CD4-positive, alpha-beta T cell treated with Interleukin-6 for 4 hours (primary cell): ENCODE measurements at regions not wholly inside any gene's neighbourhood (a gene's known extent, or its start where the extent isn't known, plus 50 kb on each side); places are given as distances from the start of the nearest gene placed in this dataset.
"Not testable (repeated sequence)": the region's sequence is repeated elsewhere in the genome, so short reads cannot be mapped to it uniquely, and the experiment has no call there.

Experiments used
- DNase-seq: peaks from one replicate; pipeline ENCODE4 v3.0.0-alpha.2; 2020; ENCODE audit warnings: mixed read lengths

DNA sequence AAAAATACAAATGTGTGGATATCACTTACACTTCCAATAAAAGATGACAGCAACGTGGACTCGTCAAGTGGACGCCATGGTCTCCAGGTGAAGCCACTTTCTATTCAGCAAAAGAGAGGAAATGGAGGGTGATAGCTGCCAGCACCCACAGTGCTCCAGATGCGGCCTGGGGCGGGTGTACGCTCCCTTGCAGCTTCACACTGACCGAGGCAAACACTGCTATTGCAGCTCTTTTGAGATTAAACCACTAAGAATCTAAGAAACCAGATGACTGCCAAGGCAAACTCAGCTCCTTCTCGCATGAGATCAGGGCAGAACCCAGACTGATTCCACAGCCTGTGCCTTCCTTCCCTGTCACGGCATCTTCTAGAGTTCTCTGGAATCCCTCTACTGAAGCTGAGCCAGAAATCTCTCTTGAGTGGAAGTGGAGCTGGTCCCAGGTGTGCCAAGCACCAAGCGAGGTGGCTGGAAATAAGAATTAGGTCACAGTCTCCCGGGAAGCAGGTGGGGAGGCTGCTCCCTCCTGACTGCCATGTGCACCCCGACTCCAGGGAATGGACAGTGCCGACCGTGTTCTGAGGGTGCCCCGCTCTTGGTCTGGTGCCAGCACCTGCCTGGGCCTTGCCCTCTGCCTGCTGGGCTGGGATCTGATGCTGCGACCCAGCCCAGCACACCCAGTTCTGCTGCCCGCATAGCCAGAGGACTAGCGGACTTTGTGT lies 90.1 kb upstream of the AFDN start:
- no peak for DNase-seq

DNA sequence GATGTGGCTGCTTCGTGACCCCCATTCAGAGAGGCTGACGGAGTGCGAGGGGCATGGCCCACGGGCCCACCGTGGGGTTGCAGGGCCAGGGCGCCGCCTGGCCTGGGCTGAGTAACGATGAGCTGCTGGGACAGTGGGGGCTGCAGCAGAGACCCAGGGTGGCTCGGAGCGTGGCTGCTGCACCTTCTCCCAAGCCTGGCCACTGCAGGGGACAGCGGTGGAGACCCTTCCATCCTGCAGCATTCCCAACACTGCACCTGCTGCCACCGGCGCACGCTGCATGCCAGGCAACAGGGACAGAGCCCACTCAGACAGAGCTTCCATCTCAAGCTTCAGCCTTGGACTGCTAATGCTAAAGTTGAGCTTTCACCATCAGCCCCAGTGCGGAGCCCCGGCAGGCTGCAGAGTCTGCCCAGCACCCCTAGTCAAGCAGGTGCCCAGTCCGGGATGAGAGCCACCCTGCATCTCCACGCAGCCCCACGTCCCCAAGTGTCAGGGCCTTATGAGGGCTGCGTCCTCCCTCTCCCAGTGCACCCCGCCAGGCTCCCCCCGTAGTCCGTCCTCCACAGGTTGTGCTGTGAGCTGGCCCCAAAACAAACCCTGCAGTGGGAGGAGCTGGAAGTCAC lies 89.4 kb upstream of the AFDN start:
- no peak for DNase-seq

DNA sequence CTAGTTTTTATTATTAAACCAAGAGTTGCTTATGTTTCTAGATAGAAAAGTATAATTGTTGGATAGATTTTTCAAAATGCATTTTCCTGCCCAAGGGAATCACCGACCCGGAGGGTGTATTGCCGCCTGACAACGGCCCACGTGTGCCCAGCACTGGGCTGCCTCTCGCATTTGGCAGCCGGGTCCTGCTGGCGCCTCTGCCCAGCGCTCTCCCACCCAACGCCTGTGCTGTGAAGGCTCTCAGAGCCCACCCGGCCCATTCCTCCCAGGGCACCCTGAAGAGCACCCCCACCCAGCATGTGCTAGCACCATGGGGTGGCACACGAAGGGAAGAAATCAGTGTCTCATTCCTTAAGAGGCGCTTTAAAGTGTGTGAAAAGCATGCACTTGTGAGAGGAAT lies 88.3 kb upstream of the AFDN start:
- no peak for DNase-seq

DNA sequence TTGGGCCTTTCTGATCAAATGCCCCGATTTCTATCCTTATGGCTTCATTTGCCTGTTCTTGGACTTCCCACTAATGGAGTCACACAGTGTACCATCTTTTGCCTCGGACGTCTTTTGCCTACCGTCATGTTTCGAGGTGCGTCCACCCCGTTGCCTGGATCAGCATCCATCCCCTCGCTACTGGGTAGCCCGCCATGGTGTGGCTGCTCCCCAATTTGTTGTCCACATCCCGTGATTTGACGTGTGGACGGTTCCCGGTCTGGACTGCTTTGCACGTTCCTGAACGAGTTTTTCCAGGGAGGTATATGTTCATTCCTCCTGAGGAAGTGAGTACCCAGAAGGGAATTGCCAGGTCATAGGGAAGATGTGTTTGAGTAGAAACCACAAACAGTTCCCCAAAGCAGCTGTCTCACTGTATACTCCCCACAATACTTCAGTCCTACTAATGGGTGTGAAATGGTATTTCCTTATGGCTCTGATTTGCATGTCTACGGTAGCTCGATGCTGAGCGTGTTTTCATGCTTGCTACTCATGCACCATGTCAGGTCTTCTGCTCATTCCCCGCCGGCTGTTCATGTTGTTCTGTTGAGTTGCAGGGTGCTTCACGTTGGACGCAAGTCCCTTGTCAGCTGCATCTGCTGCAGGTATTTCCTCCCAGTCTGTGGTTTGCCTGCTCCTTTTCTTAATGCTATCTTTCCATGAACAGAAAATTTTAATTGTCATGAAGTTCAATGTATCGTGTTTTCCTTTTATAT lies 86.8 kb upstream of the AFDN start:
- no peak for DNase-seq

DNA sequence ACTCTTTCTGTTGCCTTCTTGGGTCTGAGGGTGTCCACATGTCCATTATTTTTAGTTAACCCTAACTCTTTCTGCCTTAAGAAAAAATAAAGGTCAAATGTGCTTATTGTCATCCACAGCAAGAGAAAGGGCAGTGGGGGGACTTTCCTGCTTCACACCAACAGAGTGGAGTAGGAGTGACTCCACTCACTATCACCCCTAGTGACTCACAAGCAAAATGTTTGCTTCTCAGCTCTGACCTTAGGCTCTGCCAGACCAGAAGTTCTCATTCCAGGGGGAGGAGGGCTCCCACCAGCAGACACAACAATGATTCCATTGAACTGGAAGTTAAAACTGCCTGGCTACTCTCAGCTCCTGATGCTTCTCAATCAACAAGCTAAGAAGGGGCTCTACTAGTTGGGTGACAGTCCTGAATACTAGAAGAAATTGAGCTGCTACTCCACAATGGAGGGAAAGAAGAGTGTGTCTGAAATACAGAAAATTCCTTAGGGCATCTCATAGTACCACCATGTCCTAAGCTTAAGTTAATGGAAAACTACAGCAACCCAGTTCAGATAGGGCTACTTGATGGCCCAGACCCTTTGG lies 83.9 kb upstream of the AFDN start:
- no peak for DNase-seq

DNA sequence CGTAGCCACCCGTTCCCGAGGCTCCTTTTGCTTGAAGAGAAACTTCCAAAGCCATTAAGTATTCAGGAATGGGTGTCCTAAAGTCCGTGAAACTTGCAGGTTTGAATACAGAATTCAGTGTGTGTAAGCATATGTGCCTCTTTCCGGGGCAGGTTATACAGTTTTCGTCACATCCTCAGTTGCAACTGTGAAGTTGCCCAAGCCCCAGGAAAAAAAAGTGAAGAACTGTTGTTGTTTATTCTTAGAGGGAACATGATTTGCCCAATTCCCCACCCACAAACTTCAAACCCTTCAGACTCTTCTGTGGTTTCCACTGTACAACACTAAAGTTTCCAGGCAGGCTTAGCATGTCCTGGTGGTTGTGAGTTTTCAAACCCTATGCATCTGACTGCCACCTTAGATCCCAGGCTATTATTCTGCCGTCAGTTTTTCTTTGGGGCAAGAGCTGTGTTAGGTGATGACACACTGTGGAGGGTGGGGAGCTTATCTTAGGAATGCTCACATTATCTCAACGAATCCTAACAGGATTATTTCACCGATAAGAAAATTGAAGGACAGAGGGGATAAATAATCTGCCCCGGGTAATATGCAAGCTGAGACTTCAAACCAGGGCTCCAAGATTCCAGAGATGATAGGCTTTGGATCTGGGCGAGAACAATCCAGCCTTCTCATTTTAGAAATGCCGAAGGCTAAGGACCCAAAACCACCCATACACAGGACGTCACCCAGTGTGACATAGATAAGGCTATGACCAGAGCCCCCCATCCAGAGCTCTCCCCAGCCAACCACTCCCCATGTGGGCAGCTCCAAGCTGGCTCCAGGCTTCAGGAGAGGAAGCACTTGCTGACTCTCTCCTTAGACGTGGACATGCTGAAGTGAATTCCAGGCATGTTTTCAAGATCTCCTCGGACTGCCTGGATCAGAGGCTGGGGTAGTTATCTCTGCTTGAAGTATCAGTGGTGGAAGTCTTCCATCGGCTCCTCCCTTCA lies 81.7 kb upstream of the AFDN start:
- no peak for DNase-seq

DNA sequence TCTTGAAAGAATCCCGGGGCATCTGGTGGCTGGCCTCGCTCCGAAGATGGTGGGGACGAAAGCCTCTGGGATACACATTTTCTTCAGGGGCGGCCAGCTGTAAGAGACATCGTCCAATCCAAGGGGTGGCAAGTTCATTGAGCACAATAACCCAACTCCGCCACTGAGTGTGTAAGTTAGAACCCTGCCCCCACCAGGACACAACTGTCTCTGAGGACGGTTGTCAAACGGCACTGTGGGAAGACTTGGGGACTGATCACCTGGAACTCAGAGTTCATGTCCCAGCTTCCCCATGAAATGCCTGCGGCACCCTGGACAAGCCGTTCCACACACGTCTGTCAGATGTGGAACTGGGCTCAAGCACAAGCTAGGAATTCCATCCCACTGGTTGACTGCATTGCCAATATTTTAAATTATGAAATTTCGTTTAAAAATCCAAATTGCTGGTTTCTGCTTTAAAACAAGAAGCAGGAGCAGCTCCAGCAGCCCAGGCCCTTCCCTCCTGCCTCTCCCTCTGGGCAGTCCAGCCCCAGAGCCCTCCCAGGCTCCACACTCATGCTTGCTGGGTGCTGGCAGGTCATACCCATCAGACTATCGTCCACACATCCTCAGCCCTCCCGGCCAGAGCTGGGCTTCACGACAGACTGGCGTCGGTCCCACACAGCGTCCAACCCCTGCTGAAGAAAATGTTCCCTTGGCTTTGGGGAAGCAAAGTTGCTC lies 80.9 kb upstream of the AFDN start:
- DNase-seq: no peak

DNA sequence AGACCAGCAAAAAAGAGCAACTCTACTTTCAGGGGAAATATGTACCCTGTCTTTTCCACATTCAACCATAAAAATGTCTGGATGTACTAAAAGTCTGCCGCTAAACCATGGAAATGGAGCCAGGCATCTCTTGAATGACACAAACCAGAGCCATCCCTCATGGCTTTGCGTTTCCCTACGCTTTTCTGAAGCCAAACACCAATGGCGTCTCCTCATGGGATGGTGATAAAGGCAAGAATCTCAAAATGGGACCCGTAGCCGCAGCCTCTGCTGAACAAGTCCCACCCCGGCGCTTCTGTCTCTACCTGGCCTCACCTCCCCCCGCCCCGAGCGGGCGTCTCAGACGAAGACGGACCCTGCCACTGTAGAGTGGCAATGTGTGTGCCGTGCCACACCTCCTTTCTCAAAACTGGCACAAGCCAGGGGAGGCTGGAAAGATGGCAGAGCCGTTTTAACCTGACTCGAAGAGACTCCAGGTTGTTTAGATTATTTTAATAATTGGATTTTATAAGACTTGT lies 80.3 kb upstream of the AFDN start:
- no peak for DNase-seq

DNA sequence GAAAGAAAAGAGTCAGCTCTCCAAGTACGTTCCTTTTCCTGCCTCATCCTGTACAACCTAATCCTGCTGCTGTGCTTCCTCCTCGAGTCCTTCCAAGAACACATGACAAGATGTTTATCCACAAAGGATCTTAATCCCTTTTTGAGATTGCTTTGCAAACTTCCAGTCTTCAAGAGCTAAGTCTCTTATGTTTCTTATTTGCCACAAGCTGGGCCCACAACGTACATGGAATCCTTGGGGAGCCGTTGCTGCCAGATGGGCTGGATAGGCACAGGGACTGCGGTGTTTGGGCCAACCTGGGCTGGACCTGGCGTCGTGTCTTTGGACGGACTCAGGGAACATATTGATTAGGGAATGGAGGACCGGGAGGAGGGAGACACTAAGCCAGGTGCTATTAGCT lies 79.7 kb upstream of the AFDN start:
- DNase-seq: no peak

DNA sequence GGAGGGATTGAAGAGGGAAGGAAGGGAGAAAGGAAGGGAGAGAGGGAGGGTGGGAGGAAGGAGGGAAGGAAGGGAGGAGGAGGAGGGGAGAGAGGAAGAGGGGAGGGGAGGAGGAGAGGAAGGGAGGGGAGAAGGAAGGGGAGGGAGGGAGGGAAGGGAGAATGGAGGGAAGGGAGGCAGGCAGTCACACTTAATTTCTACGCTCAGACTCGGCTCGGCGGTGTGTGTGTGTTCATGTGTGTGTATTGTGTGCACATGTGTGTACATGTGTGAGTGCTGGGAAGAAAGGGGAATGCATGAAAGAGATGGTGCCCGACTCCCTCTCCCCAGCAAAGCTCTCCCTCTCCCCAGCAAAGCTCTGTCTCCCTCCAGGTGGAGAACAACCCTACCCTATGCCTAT lies 79.1 kb upstream of the AFDN start:
- no peak for DNase-seq

DNA sequence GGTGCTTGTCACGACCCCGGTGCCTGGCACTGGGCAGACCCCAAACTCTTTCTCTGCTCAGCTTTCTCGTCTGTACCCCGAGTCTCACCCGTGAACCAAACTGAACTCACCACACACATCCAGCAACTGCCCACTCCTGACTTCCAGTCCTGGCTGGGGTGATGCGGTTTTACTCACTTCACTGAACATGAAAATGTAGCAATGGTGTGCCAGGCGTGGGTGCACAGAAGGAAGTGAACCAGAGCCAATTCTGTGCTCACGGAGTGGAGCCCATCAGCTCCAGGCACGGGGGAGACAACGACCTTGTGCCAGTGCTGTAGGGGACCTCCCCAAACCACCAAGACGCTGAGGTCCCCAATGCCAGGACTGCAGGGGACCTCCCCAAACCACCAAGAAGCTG lies 78.7 kb upstream of the AFDN start:
- DNase-seq: no peak

DNA sequence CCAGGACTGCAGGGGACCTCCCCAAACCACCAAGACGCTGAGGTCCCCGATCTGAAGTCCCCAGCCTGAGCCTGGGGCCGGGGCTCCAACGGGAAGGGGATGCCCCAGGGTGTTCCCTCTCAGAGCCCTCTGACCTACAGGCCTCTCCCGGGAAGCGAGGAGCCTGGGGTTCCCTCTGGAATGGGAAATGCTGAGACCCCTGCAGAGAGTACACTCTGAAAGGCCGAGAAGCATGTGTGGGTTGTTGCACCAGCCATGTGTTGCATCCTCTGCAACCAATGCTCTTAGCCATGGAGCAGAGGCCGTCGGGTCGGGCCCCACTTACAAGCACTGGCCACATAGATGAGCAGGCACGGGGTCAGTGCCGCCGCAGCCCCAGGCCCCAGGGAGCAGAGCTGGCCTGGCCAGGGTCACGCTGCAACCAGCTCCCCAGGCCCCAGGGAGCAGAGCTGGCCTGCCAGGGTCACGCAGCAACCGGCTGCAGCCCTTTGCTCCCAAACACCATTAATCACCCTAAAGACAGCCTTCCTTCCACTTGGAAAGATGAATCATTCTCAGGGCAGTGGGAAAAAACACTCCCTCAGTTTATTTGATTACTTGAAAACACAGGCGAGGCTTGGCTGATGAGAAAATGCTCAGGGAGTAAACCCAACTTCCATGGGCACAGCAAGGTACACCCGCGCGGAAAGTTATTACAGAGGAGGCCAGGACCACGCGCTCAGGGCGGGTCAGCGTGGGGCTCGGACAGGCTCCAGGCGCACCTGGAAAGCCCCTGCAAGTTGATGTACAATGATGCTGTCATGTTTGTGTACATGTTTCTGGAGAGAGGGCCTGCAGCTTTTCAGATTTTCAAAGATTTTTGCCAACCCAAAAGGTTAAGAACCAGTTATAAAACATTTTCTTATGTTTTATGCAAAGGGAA lies 78.0 kb upstream of the AFDN start:
- no peak for DNase-seq

DNA sequence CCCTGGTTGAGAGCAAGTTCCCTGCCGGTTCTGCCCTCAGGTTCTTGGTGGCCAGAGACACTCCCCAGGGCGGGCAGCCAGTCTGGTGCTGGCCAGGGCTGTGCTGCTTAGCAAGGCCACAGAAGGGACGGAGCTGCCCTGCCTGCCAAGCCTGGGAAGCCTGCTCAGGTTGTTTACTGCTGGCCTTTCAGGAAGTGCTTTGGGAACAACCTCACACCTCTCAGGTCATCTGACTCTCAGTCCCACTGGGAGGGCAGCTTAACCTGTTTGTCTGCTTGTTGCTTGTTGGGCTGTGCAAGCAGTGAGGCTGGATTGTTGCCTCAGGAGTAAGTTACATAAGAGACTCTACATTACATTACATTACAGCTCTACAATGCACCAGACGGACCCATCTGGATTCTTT lies 75.8 kb upstream of the AFDN start:
- DNase-seq: no peak

DNA sequence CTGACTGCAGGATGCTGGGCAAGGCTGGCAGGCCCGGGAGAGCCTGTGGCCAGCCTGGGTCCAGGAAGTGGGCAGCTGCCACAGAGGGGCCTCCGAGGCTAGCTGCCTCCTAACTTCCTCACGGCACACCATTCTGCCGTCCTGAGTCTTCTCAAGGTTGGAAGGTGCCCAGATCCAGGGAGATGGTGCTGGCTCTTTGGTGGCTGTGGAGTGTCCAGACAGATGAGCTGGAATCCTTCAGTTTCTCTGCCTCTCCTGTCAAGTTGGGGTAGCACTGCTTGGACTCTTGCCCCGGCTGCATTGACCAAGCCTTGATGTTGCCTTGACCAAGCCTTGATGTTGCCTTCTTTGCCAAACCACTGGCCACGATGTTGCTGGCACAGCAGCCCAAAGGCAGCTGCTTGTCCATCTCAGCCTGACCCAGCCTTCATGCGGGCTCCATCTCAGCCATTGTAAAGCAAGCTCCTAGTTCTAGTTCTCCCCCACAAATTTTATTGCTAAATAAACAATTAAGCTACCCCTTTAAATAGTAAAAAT lies 75.1 kb upstream of the AFDN start:
- DNase-seq: no peak

DNA sequence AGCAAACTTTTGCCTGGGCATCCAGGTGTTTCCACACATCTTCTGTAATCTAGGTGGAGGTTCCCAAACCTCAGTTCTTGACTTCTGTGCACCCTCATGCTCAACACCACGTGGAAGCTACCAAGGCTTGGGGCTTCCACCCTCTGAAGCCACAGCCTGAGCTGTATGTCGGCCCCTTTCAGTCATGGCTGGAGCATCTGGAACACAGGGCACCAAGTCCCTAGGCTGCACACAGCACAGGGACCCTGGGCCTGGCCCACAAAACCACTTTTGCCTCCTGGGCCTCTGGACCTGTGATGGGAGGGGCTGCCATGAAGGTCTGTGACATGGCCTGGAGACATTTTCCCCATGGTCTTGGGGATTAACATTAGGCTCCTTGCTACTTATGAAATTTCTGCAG lies 73.4 kb upstream of the AFDN start:
- not testable (repeated sequence) for DNase-seq

DNA sequence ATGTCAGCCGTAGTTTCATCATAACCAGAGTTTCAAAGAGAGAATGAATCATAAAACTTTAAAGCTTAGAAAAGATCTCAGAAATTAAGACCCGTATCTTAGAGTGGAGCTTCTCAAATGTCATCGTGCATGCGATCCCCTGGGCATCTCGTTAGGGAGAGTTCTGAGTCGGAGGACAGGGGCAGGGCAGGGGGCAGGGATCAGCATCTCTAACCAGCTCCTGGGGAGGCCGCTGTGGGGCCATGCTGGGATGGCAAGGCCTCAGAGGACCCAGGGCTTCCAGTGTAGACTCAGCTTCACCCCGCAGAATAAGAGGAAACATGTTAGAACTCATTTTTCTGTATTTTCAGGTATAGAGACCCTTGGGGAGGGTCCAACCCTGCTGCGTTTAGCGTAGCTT lies 72.0 kb upstream of the AFDN start:
- no peak for DNase-seq

DNA sequence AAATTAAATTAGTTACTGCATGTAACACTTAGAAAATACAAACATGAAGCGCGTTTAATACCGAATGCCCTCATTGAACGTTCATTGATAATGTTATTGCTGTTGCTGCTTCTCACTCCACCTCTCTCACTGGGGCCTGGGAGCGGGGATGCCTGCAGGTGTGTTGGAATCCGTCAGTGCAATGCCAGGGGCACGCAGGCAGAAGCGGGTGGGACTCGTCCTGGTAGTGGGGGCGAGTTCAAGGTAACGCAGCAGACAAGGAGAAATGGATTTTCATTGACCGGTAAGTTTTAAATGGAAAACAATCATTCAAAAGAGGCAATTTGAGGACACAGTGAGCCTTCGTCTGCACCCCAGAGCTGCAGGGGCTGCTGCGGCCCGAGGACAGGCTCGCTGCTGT lies 71.2 kb upstream of the AFDN start:
- no peak for DNase-seq

DNA sequence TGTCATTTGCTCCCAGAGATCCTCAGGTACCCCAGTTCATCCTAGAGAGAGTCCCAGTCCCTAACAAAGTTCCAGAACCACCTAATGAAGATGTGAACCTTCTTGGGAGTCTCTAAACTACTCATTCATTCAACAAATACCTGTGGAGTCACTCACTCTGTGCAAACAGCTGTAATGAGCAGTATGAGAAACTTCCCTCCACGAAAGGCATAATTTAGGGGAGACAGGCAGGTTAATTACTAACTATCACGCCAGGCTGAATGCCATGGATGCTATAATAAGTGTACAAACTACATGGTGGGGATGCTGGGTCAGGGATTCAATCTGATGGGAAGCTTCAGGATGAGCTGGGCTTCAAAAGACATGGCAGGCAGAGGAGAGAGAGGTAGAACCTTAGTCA lies 70.1 kb upstream of the AFDN start:
- DNase-seq: no peak

DNA sequence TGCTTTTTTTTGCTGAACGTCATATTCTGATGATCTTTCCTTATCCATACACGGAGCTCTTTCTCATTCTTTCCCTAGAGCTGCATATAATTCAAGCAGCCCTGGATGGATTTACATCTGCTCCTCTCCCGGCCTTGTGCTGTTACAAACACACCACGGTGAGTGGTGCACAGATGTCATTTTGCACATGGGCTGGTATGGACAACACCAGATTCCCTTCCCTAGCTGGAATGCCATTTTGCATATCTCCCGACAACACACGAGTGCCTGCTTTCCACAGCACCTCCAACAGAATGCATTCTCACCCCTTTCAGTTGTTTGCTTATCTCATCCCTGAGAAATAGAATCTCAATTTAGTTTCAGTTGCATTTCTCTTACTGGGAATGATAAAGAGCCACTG lies 69.5 kb upstream of the AFDN start:
- DNase-seq: no peak

DNA sequence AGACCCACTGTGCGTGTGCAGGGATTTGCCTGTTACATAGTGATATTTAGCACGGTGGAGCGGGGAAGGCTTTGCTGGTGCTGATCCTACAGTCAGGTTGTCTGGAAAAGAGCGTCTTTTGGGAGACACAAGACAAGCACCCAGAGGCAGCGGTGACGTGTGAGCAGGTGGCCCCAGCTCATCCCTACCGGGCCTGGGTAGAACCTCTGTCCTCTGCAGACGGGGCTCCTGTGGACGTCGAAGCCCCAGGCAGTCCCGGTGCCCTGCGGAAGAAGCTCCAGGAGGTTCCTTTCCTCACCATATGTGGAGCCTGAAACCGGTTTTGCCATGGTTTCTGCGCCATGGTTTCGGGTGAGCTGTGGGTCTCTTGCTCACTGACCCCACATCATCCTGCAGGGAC lies 68.9 kb upstream of the AFDN start:
- DNase-seq: no peak
